ENCODE measurements at regions not wholly inside any gene's neighbourhood (a gene's known extent, or its start where the extent isn't known, plus 50 kb on each side); places are given as distances from the start of the nearest gene placed in this dataset.

DNA sequence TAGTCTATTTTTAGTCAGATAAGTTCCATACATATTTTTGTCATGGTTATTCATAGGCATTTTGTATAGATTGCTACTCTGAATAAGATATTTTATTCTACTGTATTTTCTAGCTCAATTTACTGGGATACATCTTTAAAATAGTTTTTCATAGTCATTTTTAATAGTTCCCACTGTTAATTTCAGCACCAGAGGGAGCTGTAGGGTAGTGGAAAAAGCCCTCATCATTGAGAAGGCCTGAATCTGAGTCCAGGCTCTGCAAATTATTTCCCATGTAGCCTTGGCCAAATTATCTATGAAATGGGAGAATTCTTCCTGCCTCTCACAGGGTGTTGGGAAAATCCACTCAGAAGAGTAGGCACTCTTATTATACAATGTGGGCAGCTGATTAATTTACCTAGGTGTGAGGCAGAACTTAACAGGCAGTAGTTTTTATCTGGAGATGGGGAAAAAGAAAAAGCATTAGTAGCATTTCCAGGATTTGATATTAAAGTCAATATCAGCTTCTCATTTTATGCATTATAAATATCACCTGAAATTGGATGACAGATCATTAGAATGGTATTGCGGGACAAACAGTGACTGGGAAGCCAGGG lies 102.9 kb upstream of the PAQR3 start:
- Mint-ChIP-seq H3K36me3 (ENCODE audit: low read depth) (no peaks in the 10 kb centered on the region), H3K9me3 (no peaks in the 10 kb centered on the region), H3K4me1 (ENCODE audit: low read depth) (no peaks in the 10 kb centered on the region), H3K27me3 (no peaks in the 10 kb centered on the region), H3K27ac (no peak overlapping the region), H3K4me3 (no peak overlapping the region)
- no peaks in the 10 kb centered on the region for H3K4me1 ChIP-seq (ENCODE audit: insufficient read depth, low read length)
- peak in 1 of 14 experiments; percentile 3 for DNase-seq
- intact Hi-C loops (cut with DNase I, micrococcal nuclease) = loop anchor here in 1 of 2 experiments (5.0 kb wide), 1 partner anchor 1175 kb away; no protein-coding TSS in a partner anchor
- no peaks in the 10 kb centered on the region for H3K36me3 ChIP-seq (ENCODE audit: insufficient read depth, low read length)
- H3K27ac ChIP-seq (ENCODE audit: low read depth in 1 of 2, low read length in 2 of 2) = no peak overlapping the region
- POLR2A ChIA-PET = no interaction called here
- CTCF ChIA-PET = no interaction called here
- TF ChIP-seq, protein P1, sequence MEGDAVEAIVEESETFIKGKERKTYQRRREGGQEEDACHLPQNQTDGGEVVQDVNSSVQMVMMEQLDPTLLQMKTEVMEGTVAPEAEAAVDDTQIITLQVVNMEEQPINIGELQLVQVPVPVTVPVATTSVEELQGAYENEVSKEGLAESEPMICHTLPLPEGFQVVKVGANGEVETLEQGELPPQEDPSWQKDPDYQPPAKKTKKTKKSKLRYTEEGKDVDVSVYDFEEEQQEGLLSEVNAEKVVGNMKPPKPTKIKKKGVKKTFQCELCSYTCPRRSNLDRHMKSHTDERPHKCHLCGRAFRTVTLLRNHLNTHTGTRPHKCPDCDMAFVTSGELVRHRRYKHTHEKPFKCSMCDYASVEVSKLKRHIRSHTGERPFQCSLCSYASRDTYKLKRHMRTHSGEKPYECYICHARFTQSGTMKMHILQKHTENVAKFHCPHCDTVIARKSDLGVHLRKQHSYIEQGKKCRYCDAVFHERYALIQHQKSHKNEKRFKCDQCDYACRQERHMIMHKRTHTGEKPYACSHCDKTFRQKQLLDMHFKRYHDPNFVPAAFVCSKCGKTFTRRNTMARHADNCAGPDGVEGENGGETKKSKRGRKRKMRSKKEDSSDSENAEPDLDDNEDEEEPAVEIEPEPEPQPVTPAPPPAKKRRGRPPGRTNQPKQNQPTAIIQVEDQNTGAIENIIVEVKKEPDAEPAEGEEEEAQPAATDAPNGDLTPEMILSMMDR (IDR thresholded peaks at IDR 0.05) = no peak
- ATAC-seq (ENCODE audit: poor library complexity) = no peak
- H3K27me3 ChIP-seq (ENCODE audit: control insufficient read depth in 1 of 2, insufficient read depth in 2 of 2, low read length in 2 of 2) = no peaks in the 10 kb centered on the region
- H3K9me3 ChIP-seq (ENCODE audit: control insufficient read depth in 1 of 2, insufficient read depth in 1 of 2, low read length in 2 of 2) = no peaks in the 10 kb centered on the region
- H3K4me3 ChIP-seq (ENCODE audit: low read length) = no peak overlapping the region

DNA sequence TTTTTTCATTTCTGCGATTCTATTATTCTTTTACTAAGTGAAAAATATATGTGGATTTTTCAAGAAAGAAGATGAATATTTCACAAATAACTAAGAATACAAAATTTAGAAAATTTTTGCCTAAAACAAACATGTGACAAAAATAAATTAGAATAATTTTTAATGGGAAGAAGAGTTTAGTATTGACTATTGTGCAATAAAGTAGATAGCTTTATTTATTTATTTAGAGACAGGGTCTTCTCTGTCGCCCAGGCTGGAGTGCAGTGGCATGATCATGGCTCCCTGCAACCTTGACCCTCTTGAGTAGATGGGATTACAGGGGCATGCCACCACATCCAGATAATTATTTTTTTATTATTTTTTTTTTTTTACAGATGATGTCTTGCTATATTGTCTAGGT lies 95.3 kb upstream of the PAQR3 start:
- intact Hi-C loops (cut with DNase I, micrococcal nuclease) = no loop called here
- CTCF ChIA-PET = no interaction called here
- POLR2A ChIA-PET = no interaction called here
- ATAC-seq (ENCODE audit: poor library complexity) (no peak), DNase-seq (no peak)
- H3K4me1 Mint-ChIP-seq (ENCODE audit: low read depth) = no peaks in the 10 kb centered on the region
- H3K27me3 Mint-ChIP-seq = peaks cover 5% of the 10 kb centered on the region
- no peaks in the 10 kb centered on the region for H3K9me3 Mint-ChIP-seq
- H3K36me3 Mint-ChIP-seq (ENCODE audit: low read depth) = no peaks in the 10 kb centered on the region
- Histone ChIP-seq H3K27ac (ENCODE audit: low read depth in 1 of 2, low read length in 2 of 2) (no peak overlapping the region), H3K4me1 (ENCODE audit: insufficient read depth, low read length) (no peaks in the 10 kb centered on the region), H3K9me3 (ENCODE audit: control insufficient read depth in 1 of 2, insufficient read depth in 1 of 2, low read length in 2 of 2) (no peaks in the 10 kb centered on the region), H3K36me3 (ENCODE audit: insufficient read depth, low read length) (no peaks in the 10 kb centered on the region), H3K27me3 (ENCODE audit: control insufficient read depth in 1 of 2, insufficient read depth in 2 of 2, low read length in 2 of 2) (no peaks in the 10 kb centered on the region), H3K4me3 (ENCODE audit: low read length) (no peak overlapping the region)
- no peak overlapping the region for H3K4me3 Mint-ChIP-seq
- no peak overlapping the region for H3K27ac Mint-ChIP-seq
- TF ChIP-seq, protein P1 (IDR thresholded peaks at IDR 0.05) = no peak

DNA sequence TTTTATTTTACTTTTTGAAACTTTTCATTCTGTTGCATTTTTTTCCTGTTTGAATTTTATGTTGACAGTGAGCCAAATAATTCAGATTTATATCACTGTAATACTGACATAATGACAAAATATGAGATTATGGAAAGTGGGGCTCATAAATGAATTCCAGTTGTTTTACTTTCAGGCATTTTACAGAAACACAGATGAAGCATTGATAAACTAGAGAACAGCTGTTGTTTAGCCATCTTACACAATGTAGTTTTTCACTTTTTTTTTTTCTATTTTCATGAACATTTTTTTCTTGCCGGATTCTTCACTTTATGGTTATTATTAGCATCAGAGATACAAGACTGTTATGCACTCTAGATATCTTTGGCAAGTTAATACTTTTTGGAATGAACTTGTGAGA lies 91.7 kb upstream of the PAQR3 start:
- intact Hi-C loops (cut with DNase I, micrococcal nuclease) = no loop called here
- Mint-ChIP-seq H3K4me3 (no peak overlapping the region), H3K27me3 (peaks cover 5% of the 10 kb centered on the region), H3K27ac (no peak overlapping the region), H3K4me1 (ENCODE audit: low read depth) (no peaks in the 10 kb centered on the region), H3K36me3 (ENCODE audit: low read depth) (no peaks in the 10 kb centered on the region), H3K9me3 (no peaks in the 10 kb centered on the region)
- H3K4me1 ChIP-seq (ENCODE audit: insufficient read depth, low read length) = no peaks in the 10 kb centered on the region
- H3K9me3 ChIP-seq (ENCODE audit: control insufficient read depth in 1 of 2, insufficient read depth in 1 of 2, low read length in 2 of 2) = no peaks in the 10 kb centered on the region
- H3K27ac ChIP-seq (ENCODE audit: low read depth in 1 of 2, low read length in 2 of 2) = no peak overlapping the region
- no peaks in the 10 kb centered on the region for H3K36me3 ChIP-seq (ENCODE audit: insufficient read depth, low read length)
- ATAC-seq (ENCODE audit: poor library complexity) (no peak), DNase-seq (no peak)
- ChIA-PET CTCF (no interaction called here), POLR2A (no interaction called here)
- TF ChIP-seq, protein P1 (IDR thresholded peaks at IDR 0.05) = no peak
- no peak overlapping the region for H3K4me3 ChIP-seq (ENCODE audit: low read length)
- no peaks in the 10 kb centered on the region for H3K27me3 ChIP-seq (ENCODE audit: control insufficient read depth in 1 of 2, insufficient read depth in 2 of 2, low read length in 2 of 2)
